HG03159 (cell line): ENCODE measurements at regions not wholly inside any gene's neighbourhood (a gene's known extent, or its start where the extent isn't known, plus 50 kb on each side); places are given as distances from the start of the nearest gene placed in this dataset.
A peak's percentile ranks its signal among the peaks of the same experiment; 100 is the strongest.

Source experiments
- ATAC-seq: cut with Tn5 transposase; IDR thresholded peaks from one replicate; pipeline ENCODE4 v1.9.1; 2021; ENCODE audit warnings: mild to moderate bottlenecking, moderate library complexity; ENCODE audit not compliant: unreplicated experiment

DNA sequence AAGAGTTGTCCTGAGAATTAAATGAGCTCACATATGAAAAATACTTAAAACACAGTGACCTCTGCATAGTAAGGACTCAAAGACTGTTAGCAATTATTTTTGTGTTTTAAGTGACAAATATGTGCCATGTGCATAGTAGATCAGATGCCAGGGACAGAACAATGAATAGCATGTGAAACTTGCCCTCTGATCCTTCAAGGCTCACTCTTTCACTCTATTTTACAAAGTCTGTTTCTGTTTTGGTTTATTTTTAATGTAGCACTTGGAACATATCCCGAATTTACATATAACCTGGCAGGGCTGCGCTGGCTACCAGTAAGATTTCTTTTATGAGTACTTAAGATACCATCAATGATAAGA lies 135.5 kb upstream of the TNFAIP3 start:
- ATAC-seq = no peak

DNA sequence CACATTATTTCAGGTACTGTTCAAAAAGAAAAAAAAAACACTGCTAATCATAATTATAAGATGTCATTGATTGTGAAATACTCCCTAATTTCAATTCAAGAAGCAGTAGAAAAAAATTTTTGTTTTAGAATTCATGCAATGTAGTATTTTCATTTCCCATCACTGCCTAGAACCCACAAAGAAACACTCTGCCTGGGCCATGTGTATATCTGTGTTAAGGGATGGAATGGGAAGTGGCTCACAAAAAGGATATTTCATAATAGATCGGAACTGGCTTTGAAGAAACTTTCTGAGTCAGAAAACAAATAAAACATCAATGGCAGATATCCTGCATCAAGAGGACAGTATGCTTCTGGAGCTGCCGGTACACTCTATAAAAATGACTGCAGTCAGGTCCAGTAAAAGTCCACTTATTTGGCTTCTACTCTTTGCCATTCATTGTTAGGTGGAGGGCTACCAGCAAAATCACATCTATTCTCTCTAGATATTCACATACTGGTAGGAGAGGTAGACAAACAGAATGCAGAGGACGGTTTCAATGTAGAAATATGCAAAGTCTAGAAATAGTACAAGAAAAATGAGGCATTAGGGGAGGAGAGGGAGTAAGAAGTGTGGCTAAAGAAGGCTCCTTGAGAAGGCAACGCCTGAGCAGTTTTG lies 135.0 kb upstream of the TNFAIP3 start:
- ATAC-seq = no peak

DNA sequence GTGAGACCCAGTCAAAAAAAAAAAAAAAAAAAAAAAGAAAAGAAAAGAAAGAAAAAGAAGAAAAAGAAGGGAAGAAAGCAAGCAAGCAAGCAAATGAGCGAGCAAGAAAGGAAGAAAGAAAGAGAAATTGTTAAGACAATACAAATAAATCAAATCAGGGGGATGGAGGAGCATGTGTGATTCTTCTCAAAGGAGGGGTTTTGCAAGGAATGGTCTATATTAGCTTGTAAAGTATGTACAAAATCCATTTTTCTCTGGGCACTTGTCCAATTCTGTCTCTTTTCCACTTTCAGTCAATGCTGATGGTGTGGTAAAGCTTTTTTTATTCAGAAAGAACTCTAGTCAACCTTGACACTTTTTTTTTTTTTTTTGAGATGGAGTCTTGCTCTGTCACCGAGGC lies 133.7 kb upstream of the TNFAIP3 start:
- no peak for ATAC-seq

DNA sequence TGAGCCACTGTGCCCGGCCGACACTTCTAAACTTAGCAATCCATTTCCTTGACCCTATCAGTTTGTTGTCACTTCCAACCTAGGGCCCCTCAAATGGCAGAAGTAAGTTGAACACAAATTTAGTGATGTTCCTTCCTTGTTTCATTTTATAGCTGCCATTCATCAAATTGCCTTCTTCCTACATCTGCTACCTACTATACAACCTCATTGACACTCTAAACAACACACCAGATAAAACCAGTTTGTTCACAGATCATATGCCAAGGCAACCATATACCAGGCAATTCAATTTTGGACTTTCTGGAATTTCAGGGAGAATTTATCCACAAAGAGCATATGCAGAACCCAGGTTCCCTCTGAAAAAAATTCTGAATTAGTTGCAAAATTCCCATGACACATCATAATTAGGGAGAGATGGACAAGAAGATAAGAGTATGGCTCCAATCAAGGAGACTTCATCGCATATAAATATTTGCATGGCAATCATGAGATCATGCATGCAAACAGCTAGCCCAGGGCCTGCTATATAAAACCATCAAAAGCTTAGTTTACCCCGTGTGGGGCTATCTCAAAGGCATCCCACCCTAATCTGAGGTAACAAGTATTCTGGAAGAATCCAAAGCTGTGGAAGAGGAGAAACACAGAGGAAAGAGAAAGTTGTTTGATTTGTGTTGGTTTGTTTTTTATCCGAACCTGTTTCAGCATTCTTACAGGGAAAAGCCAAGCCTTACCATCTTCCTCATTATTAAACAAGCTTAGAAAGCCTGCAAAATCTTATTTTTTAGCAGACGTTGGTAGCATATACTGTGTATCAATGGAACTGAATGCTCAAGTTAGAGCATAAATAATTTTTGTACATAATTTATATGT lies 132.8 kb upstream of the TNFAIP3 start:
- no peak for ATAC-seq

DNA sequence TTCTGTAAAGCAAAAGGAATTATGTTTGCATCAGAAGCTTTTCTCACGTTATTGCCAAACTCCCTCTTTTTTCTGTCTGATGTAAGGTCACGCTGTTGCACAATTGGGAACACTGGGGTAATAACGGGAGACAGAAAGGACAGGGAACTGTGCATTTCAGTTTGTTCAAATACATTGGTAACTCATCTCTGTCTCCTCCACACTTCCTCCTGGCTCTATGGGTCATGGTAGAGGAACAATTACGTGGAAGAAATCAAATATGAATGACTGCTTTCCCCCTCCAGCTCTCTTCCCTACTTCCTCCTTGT lies 132.2 kb upstream of the TNFAIP3 start:
- no peak for ATAC-seq

DNA sequence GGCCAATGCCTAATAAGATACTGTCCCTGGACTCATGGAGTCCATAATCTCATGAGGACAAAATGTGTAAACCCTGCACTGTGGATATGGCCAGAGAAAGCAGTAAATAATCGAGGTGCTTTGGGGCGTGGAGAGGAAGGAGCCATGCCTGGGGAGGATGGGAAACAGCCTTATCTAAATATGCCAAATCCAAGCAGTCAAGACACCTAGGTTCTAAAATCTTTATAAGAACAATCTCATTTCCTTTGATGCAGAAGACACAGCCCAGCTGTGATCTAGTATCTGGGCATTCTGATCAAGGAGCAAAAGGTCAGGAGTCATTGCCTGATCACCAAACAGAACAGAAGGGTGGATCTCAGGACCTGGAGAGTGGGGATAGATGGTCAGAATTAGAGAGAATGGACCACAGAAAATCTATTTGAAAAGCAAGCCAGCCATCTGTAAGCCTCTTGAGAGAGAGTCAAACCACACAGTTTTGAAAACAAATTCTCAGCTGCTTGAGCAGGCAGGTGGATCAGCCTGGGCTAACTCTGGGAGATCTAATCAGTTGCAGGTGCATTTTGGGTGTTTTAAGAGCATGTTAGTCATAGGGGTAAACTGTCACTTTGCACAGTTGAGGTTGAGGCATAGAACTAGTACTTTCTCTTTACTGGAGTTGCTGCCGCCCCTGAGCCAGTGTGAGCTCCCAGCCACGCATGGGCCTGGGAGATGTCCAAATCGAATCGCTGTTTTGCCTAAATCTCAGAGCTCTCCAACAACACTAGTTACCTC lies 130.8 kb upstream of the TNFAIP3 start:
- peak; percentile 91 for ATAC-seq

DNA sequence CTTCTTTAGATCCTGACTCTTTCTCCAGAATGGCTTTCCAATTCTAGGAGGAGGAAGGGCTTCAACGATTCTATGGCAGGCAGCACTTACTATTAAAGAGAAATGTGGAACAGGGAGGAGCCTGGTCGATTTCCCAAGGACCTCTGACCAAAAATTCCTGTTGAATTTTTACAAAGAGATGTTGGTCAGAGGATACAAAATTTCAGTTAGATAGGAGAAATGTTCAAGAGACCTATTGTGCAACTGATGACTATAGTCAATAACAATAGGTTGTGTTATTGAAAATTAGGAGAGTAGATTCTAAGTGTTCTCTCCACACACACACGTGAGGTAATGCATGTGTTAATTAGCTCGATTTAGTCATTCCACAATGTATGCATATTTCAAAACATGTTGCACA lies 130.1 kb upstream of the TNFAIP3 start:
- no peak for ATAC-seq

DNA sequence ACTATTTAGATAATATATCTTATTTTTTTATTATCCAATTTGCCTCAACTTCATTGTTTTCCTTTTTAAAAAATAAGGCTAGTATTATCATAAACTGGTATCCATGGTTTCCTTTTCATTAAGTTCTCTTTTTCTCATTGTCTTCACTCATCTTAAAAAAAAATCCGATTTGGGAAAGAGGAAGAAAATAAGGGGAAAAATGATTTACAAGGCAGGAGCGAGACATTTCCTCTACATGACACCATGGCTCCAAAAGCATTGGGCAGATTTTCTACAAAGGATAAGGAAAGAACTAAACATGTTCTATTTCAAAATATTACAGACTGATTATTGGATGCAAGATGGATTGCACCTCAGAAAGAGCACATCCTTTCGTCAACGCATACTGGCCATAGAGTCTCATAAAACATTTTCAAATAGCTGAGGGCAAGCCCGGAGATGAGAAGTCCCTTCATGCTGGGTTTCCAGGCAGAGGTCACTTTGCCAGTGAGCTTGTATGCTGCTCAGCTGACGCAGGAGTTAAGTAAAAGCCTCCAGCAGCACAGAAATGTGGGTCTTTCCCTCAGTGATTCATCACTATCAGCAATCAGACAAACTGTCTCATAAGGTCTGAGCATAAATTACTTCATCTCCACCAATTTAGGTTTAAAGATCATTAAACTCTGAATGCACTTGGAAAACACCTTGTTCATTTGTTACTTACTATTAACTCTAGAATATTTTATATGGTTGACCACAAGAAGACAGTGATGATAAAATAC lies 129.0 kb upstream of the TNFAIP3 start:
- no peak for ATAC-seq

DNA sequence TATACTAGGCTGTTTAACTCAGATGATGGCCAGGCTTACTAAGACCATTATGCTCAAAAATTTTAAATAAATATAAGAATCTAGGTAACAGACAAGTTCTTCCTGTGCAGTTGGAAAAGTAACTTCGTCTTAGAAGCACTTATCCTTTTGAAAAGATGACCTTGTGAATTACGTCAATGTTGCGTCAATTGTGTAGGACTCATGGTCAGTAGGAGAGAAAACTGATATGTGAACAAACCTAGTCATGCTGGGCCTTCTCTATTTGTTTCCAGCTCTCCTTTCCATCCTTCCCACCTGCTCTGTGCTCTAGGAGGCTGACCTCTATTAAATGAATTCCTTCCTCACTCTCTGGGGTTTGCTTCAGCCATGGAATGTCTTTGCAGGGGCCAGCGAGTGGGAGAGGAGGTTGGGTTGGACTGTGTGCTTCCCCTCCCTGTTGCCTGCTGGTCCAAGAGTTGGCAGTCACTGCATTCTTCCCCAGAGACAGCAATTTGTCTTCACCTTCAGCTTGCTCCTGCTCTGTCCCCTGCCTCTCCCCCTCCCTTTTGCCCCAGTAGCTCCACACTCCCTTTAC lies 128.0 kb upstream of the TNFAIP3 start:
- no peak for ATAC-seq

DNA sequence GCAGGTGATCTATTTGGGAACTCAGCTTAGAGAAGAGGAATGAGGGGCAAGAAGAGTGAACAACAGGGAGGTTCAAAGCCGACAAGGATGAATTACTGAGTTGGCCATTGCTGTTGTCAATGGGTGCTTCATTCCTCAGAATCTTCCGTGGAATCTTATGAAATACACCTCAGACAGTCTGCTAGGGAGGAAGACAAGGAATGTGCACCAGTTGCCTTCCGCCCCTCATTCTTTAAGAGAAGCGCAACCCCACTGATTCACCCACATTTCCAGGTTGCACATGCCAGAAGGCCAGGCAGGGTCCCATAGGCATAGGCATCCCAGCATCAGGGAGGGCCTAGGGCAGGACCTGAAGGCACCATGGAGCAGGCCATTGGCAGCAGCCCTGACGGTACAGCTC lies 127.5 kb upstream of the TNFAIP3 start:
- no peak for ATAC-seq

DNA sequence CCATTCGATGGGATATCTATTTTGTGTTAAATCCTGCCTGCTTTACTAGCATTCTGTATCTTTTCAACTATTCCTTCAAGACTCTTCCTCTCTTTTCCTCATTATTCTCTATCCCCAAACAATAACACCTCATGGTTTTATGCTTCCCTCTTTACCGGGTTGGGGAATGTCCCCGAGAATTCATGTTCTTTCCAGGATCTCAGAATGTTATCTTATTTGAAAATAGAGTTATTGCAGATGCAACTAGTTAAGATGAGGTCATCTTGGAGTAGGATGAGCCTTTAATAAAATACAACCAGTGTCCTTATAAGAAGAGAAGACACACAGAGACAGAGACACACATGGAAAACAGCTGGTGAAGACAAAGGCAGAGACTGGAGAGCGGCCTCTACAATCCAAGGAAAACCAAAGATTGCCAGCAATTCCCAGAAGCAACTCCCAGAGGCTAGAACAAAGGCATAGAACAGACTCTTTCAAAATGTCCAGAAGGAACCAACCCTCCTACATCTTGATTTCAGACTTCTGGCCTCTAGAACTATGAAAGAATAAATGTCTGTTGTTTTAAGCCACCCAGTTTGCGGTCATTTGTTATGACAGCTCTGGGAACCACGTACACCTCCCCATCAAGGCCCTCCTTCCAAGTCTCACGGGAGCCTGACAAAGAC lies 126.8 kb upstream of the TNFAIP3 start:
- no peak for ATAC-seq

DNA sequence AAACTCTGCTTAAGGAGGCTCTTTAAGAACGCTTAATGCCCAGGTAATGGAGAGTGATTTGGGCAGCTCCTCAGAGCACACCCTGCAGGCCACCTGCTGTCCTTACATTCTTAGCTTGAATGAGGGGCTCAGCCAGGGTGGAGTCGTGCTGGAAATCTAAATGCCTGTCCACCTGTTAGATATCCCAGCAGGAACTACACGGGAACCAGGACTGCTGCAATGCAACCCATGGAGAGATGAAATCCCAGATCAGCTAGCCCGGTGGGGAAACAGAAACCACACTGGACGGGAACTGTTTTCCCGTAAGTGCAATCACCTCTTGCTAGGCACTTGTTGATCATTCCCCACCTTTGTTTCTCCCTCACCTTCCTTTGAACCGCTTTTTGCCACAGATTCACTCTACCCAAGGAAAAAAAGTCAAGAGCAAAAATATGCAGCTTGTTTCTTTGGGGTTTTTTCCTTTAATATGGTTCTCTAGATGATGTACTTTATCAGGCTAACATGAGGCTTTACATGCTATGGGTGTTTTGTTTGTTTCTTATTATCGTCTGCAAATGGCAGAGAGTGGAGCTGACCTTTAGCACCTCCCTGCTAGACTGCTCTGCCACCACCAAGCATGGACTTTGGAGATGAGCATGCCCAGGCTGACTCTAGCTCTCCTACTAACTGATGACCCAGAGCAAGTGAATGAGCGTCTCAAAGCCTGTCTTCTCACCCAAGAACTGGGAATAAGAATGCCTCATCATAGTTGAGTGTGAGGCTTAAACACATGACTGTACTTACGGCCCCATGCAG lies 125.9 kb upstream of the TNFAIP3 start:
- ATAC-seq = no peak

DNA sequence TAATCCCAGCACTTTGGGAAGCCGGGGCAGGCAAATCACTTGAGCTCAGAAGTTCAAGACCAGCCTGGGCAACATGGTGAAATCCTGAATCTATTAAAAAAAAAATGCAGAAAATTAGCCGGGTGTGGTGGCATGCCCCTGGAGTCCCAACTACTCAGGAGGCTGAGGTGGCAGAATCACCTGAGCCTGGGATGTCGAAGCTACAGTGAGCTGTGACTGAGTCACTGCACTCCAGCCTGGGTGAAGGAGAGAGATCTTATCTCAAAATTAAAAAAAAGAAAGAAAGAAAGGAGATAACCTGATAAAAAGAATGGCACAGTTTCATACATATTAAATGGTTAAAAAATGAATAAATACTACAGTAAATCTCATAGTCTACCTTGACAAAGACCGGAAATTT lies 123.6 kb upstream of the TNFAIP3 start:
- ATAC-seq = no peak

DNA sequence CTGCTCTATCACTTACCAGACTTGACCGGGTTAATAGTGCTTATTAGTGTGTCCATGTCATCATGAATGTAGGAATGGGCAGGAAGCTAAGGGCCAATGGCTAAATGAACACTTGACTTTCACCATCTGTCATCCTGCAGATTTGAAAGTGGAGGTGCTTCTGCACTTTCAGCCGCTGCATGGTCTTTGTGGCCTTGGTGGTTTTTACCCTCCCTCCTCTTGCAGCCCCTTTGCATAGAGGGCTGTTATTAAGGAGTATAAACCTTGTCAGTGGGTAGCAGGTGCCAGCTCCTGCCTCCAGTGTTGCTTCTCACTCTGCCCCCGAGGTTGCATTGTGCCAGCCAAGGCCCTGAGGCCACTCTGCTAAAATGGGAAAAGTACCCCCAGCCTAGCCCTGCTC lies 122.2 kb upstream of the TNFAIP3 start:
- no peak for ATAC-seq

DNA sequence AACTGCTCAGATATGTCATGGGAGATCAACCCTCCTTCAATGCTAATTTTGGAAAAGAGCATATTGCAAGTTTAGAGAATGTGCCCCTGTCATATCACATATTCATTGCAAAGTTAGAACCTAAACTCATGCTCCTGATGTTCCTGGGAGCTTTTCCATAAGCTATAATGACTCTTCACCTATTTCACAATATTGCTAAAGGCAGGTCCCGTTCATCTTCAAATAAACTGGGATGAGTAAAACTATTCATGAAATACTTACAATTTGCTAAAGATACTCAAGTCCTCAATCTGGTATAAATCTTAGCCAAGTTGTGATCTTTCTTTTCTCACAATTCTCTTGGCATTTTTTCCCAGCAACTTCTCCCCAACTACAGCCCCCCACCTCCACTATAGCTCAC lies 121.7 kb upstream of the TNFAIP3 start:
- ATAC-seq = no peak

DNA sequence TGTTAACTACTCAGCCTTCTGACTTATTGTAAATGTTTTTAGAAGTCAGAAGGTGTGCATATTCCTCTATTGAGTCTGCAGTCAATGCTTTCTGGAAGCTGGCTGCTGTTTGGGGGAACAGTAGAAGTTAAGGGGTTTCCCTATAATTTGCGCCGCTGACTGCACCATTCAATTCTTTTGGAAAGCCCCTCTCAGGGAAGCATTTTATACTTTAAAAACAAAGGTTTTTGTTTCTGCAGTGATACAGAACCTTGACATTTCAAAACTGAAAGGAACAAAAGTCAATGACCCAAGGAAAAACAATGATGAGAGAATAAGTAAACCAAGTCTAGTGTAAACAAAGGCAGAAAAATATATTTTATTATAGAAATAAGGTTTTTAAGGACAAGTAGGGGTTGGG lies 120.8 kb upstream of the TNFAIP3 start:
- no peak for ATAC-seq

DNA sequence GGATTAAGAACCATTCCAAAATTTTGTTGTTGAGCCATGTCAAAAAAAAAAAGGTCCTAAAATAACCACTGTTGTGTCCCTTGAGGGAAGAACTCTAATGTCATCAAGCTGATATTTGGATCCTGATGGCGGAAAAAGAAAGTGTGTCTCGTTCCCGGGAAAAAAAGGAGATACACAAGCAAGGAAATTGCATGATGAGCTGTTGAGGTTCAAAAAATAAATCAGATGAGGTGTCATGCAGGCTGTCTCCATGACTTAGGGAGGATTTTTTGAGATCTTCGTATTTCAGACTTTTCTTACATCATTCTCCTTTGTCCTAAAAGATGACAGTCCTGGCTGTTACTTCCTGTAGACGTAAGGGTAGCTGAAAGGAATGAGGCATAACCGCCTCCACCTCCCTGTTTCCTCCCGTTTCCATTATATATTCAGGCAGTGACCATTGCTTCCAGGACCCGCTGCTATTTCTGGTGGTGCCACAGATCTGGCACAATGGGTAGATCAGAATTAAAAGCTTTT lies 117.3 kb upstream of the TNFAIP3 start:
- ATAC-seq = no peak

DNA sequence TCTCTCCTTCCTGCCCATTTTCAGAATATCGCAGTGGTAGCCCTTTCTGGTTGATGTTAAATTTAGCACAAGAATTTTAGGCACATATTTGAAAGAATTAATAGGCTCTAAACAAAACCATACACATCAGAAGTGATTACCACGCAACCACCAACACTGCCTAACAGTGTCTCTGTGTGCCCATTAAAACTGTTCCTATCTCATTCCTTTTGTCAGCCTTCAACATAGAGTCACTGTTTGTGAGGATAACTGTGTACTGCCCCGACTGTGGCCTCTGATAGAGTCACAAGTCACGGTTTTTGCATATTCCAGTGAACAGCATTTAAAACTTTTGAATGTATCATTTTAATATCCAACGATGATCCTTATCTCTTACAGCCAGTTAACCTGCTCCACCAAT lies 116.8 kb upstream of the TNFAIP3 start:
- no peak for ATAC-seq

DNA sequence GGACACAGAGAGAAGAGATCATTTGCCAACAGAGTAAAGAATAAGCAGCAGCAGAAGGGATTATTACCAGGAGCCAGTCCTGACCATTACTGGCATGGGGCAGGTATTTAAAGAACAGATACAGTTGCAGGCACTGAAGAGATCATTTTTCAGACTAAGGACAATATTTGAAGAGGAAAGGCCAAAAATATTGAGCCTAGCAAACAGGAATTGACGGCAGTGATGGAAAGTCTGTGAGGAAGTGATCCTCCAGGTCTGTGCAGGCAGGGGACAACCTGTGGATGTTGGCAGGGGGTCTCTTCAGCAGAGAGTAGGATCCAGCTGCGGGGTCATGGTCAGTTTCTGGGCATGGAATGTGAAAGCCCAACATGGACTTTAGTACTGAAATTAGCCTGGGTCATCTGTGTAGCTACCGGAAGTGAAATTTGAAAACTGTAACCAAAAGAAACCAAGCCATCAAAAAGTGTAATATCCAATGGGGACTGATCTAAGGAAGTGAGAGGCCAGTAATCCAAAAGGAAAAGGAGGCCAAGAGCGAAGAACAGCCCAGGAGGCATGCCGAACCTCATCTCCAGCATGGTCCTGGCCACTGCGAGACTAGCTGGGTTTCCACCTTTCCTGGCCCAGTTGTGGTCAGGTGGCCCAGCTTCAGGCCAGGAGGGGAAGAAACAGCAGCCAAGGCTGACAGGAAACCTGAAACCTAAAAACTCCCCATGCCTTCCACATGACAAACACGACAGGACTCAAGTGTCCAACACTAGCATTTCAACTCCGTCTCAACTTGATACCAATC lies 115.1 kb upstream of the TNFAIP3 start:
- no peak for ATAC-seq
